Activated T-helper 9 cell treated with anti-CD3 and anti-CD28 coated beads, Interleukin-2, amount 50 U/mL, for 16 hours (primary cell): ENCODE measurements at regions not wholly inside any gene's neighbourhood (a gene's known extent, or its start where the extent isn't known, plus 50 kb on each side); places are given as distances from the start of the nearest gene placed in this dataset.

Source experiments
- DNase-seq: peaks from one replicate; pipeline ENCODE4 v3.0.0-alpha.2; 2020; ENCODE audit warnings: low read depth

- DNase-seq = no peak
These were observed 185.8 kb upstream of the BCL6 start for GRCh38 chr3:187931101-187931500.

GRCh38 chr3:187931770-187932278 lies 186.6 kb upstream of the BCL6 start:
- DNase-seq = no peak

GRCh38 chr3:187932530-187932929 lies 187.3 kb upstream of the BCL6 start:
- no peak for DNase-seq

- DNase-seq = peak; percentile 30
These were observed 190.4 kb upstream of the BCL6 start for GRCh38 chr3:187935623-187936156.

GRCh38 chr3:187936676-187937075 lies 191.4 kb upstream of the BCL6 start:
- no peak for DNase-seq

GRCh38 chr3:187939891-187940290 lies 194.6 kb upstream of the BCL6 start:
- no peak for DNase-seq

- DNase-seq = no peak
These were observed 196.0 kb upstream of the BCL6 start for GRCh38 chr3:187941135-187941847.

- DNase-seq = no peak
These were observed 196.6 kb upstream of the BCL6 start for GRCh38 chr3:187941848-187942194.

- DNase-seq = no peak
These were observed 197.5 kb upstream of the BCL6 start for GRCh38 chr3:187942658-187943241.

- no peak for DNase-seq
These were observed 198.6 kb upstream of the BCL6 start for GRCh38 chr3:187943677-187944389.

GRCh38 chr3:187944390-187945179 lies 199.3 kb upstream of the BCL6 start:
- no peak for DNase-seq

- no peak for DNase-seq
These were observed 200.1 kb upstream of the BCL6 start for GRCh38 chr3:187945374-187945773.

GRCh38 chr3:187946163-187946691 lies 201.0 kb upstream of the BCL6 start:
- DNase-seq = no peak

GRCh38 chr3:187946981-187947380 lies 201.7 kb upstream of the BCL6 start:
- DNase-seq = no peak

GRCh38 chr3:187947927-187948682 lies 202.8 kb upstream of the BCL6 start:
- DNase-seq = no peak

GRCh38 chr3:187949093-187949820 lies 204.0 kb upstream of the BCL6 start:
- DNase-seq = no peak

GRCh38 chr3:187950671-187951070 lies 203.3 kb upstream of the LPP start:
- DNase-seq = no peak

GRCh38 chr3:187951452-187952190 lies 202.3 kb upstream of the LPP start:
- DNase-seq = no peak

- no peak for DNase-seq
These were observed 201.1 kb upstream of the LPP start for GRCh38 chr3:187952849-187953248.

GRCh38 chr3:187954516-187954872 lies 199.5 kb upstream of the LPP start:
- no peak for DNase-seq
